Neural progenitor cell (in vitro differentiated cells): ENCODE measurements at regions not wholly inside any gene's neighbourhood (a gene's known extent, or its start where the extent isn't known, plus 50 kb on each side); places are given as distances from the start of the nearest gene placed in this dataset.

Source experiments
- EZH2 ChIP-seq: fragments of 200-600 bp; sonication (generic); IDR thresholded peaks from 2 replicates; pipeline ENCODE4 v1.6.1; 2017; ENCODE audit warnings: antibody characterized with exemption, mild to moderate bottlenecking, moderate library complexity
- EZH2phosphoT487 ChIP-seq: fragments of 200-600 bp; sonication (generic); IDR thresholded peaks from 2 replicates; pipeline ENCODE4 v1.6.1; 2017; ENCODE audit warnings: antibody characterized with exemption
- TF ChIP-seq, protein P1 (sequence below): fragments of 200-600 bp; sonication (generic); IDR thresholded peaks from 2 replicates; pipeline ENCODE4 v1.5.1; 2017; ENCODE audit warnings: antibody characterized with exemption, mild to moderate bottlenecking

DNA sequence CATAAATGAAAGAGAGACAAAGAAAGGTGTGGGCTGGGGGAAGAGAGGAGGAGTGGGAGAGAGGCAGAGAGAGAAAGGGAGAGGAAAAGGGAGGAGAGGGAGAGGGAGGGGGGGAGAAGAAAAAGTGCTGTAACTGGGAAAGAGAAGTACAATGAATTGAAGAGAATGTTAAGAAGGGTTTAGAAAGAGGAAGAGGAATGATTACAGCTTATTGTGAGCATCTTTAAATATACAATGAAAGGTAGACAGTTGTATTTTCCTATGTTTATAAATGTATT lies 229.1 kb upstream of the PMFBP1 start:
- TF ChIP-seq, protein P1, sequence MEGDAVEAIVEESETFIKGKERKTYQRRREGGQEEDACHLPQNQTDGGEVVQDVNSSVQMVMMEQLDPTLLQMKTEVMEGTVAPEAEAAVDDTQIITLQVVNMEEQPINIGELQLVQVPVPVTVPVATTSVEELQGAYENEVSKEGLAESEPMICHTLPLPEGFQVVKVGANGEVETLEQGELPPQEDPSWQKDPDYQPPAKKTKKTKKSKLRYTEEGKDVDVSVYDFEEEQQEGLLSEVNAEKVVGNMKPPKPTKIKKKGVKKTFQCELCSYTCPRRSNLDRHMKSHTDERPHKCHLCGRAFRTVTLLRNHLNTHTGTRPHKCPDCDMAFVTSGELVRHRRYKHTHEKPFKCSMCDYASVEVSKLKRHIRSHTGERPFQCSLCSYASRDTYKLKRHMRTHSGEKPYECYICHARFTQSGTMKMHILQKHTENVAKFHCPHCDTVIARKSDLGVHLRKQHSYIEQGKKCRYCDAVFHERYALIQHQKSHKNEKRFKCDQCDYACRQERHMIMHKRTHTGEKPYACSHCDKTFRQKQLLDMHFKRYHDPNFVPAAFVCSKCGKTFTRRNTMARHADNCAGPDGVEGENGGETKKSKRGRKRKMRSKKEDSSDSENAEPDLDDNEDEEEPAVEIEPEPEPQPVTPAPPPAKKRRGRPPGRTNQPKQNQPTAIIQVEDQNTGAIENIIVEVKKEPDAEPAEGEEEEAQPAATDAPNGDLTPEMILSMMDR, result no peak
- TF ChIP-seq EZH2phosphoT487 (no peak), EZH2 (no peak)
